GM21390 (cell line): ENCODE measurements at regions not wholly inside any gene's neighbourhood (a gene's known extent, or its start where the extent isn't known, plus 50 kb on each side); places are given as distances from the start of the nearest gene placed in this dataset.
"Not testable (repeated sequence)": the region's sequence is repeated elsewhere in the genome, so short reads cannot be mapped to it uniquely, and the experiment has no call there.

Experiments used
- ATAC-seq: cut with Tn5 transposase; IDR thresholded peaks from one replicate; pipeline ENCODE4 v1.9.1; 2021; ENCODE audit not compliant: unreplicated experiment

GRCh38 chr3:177336873-177337450 lies 139.7 kb upstream of the TBL1XR1 start:
- ATAC-seq, result no peak

DNA sequence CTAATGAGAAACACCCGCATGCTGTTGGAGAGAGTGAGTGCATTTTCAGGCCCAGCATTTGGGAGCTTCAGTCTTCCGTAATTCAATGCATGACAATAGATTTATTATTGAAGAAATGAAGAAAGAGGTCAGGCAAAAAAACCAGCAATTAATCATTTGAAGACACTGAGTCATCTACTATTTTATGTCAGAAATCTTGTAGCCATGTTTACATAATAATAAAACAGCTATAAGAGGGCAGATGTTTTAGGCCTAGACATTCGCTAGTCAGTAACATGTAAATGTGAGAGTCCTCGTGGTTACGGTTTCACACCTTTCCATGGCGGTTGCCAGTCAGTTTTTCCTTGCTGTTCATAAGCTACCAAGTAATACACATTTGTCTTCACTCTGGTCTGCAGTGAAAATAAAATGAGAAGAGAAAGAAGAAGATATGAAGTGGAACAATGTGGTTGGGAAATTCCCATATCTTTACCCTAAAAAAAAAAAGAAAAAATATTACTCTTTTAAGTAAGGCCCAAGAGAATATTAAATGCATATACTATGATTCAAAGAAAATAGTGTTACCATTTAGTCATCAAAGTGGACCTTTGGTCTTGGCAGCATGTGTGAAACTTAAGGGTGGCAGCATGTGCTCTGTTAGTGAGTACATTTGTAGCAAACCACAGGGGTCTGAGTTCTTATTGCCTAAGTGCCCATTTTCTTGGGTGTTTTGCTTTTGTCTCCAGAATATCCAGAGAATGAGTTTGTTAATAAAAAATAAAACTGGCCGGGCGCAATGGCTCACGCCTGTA lies 140.5 kb upstream of the TBL1XR1 start:
- peak; percentile 78 for ATAC-seq

DNA sequence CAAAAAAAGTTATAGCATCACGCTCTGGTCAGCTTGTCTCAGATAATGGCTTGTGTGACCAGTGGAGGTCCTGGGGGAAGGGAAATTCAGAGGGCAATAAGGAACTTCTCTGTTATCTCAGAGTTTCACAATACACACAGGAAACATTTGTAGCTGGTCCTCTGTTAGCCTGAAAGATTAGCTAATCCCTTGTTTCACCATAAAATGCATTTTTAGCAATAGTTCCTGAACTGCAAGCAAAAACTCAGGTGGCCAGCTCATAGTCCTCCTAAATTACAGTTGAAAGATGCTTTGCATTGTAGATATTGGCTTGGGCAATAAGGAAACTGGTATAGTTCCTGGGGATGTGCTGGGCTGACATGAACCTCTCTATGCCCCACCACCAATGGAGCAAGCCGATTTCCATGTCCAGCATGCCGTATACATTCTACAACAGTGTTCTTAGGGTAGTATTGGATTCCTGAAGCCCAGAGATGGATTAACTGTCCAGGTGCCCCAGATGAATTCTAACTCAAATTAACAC lies 141.5 kb upstream of the TBL1XR1 start:
- ATAC-seq, result no peak

GRCh38 chr3:177339220-177339703 lies 142.0 kb upstream of the TBL1XR1 start:
- ATAC-seq, result not testable (repeated sequence)

- ATAC-seq, result no peak
These were observed 143.1 kb upstream of the TBL1XR1 start for GRCh38 chr3:177340243-177340830.

- no peak for ATAC-seq
These were observed 144.6 kb upstream of the TBL1XR1 start for GRCh38 chr3:177341736-177342419.

GRCh38 chr3:177343122-177343625 lies 145.9 kb upstream of the TBL1XR1 start:
- ATAC-seq, result no peak

DNA sequence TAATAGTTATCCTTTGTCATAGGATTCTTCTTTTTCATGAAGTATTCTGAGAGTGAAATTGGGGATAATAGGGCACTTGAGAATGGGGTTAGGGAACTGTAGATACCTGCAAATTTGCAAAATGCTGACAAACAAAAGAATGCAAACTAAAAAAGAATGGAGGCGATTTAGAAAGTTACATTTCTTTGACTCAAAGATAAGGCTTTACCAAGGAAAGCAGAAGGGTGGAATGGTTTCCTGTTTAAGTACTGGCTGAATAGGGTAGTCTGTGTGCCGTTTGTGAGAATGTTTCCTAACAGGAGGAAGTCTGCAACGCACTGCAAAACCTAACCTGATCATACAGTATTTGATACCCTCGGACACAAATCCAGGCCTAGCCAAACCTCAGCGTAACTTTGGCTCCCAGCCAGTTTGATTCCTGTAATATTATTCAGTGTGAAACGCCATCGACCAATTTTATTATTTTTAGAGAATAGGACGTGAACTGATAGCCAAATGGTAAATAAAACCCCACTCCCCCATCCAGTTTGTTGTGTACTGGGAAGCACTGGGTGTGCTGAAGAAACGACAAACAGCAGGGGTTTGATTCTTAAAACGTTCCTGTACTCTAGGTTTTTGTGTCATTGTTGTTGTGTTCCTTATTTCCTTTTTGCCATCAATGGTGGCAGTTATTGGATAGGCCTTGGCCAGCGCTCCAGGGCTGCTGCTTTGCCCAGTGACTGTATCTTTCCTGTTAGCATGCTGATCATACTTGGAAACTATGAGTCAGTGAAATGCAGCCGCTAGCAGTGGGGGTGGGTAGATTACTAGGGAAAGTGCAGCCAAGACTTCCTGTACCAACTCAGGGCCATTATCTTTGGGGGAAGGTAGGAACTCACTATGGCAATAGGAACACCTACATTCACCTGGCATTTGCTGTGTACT lies 148.0 kb upstream of the TBL1XR1 start:
- peak; percentile 70 for ATAC-seq

DNA sequence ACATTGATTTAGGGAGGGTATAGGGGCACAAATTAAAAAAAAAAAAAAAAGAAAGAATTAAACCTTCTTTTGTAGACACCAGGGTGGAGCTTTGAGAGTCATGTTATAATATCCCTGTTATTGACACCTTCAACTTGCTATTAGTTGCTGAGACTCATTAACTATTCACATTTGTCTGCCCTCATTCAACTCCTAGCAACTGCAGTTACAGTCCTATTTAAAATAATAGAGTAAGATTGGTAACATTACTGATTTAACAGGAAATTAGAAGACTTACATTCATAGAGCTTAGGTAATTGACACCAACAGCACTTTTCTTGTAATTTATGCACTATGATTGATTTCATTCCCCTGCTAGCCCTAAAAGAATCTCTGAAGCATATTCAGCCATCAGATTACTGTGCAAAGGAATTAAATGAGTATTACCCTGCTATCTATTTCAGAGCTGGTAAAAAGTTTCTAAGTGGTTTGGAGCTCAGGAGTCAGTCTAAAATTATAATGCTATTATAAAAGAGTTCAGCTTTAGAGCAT lies 148.8 kb upstream of the TBL1XR1 start:
- peak; percentile 3 for ATAC-seq

DNA sequence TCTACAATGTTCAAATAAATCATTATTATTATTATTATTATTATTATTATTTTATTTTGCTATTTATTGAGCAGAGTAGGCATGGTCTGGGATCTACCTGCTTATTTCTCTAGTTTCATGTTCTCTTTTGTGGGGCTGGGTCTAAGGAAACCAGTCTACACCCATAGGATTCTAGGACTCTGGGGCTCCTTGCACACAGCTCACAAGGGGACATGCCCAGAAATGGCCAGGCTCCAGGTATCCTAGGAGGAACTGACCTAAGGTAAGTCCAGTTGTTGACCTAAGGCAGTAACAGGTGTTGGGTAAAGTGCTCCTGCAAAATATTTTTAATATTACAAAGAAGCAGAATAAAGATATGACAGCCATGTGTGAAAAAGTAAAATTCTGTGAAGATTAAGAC lies 149.6 kb upstream of the TBL1XR1 start:
- no peak for ATAC-seq

GRCh38 chr3:177347611-177348010 lies 150.3 kb upstream of the TBL1XR1 start:
- no peak for ATAC-seq

GRCh38 chr3:177348974-177349373 lies 151.7 kb upstream of the TBL1XR1 start:
- ATAC-seq, result no peak

GRCh38 chr3:177349384-177349783 lies 152.1 kb upstream of the TBL1XR1 start:
- ATAC-seq, result no peak

DNA sequence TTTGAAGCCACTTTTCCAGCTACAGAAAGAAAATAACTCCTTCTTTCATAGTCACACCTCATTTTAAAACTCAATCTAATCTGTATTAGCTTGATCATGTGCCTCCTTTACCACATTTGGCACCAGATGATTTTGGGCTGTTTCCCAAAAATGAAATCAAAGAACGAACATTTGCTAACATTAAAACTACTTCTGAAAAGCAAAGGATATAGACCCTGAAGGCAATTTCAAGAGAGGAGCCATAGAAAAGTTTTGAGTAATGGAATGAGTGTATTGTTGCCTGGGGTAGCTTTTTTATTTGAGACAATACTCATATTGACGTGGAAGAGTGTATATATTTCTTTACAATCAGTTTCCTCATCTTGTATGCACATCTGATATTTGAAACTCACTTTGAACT lies 152.8 kb upstream of the TBL1XR1 start:
- ATAC-seq, result no peak

- ATAC-seq, result no peak
These were observed 153.9 kb upstream of the TBL1XR1 start for GRCh38 chr3:177351206-177351605.

DNA sequence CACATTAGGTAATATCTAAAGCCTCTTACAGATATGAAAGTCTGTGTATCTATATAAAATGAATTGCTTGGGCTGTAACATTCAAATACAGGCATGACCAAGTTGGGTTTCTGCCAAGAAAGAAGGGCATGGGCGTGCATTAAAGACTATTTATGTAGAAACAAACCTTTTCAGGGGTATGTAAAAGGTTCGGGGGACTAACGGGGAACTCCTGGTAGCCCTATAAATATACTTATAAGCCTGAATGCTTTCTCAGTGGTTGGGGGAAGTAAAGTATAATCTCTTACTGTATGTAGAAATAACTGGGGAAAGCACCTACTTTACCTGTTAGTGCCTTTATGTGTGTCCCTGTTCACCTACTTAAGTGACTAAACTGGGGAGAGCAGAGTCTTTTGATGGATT lies 154.5 kb upstream of the TBL1XR1 start:
- ATAC-seq, result peak; percentile 98

GRCh38 chr3:177352424-177352823 lies 155.1 kb upstream of the TBL1XR1 start:
- no peak for ATAC-seq

GRCh38 chr3:177353140-177353539 lies 155.9 kb upstream of the TBL1XR1 start:
- no peak for ATAC-seq

- ATAC-seq, result not testable (repeated sequence)
These were observed 156.6 kb upstream of the TBL1XR1 start for GRCh38 chr3:177353879-177354278.

DNA sequence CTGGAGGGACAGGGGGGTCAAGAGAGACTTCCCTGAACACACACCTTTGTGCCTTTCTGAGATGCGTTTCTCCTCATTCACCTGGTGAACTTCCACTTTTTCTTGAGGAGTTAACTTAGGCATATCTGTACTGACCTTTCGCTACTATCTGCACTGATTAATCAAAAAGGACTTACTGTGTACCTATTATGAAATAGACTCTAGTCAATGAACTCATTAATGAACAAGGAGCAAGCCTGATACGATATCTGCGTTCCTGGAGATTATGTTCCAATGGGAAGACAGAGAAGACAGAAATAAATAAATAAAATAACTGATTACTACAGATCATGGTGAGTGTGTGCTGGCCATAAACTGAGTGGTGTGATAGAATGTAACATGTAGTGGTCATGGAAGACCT lies 157.2 kb upstream of the TBL1XR1 start:
- no peak for ATAC-seq
